ENCODE measurements at regions not wholly inside any gene's neighbourhood (a gene's known extent, or its start where the extent isn't known, plus 50 kb on each side); places are given as distances from the start of the nearest gene placed in this dataset.

DNA sequence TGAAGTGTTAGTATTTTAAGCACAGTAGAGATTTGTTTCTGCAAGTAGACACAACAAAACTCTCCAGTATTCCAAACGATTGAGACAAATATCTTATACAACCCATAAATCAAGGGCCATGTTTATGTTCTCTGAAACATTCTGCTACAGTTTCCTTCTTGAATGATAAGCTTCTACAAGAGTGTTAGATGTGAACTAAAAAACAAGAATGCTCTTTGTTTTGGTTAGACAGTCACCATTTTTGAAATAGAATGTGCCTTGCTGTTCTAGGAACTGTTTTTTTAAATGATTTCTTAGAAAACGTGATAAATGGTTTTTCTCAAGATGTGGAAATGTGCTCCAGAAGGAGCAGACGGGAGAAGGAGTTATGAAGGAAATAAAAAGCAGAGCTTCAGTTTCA, 1656.3 kb upstream of the FLRT2 start:
- no peak for TF ChIP-seq ELF4 (IDR thresholded peaks at IDR 0.05)
- no peak for TF ChIP-seq SP1 (IDR thresholded peaks at IDR 0.05)
- no peak for TF ChIP-seq SUZ12 (IDR thresholded peaks at IDR 0.05)
- no peak for TF ChIP-seq FOXM1 (IDR thresholded peaks at IDR 0.05; ENCODE audit: borderline replicate concordance)
- TF ChIP-seq CTBP1 (IDR thresholded peaks at IDR 0.05; ENCODE audit: borderline replicate concordance) = no peak
- TF ChIP-seq BHLHE40 (IDR thresholded peaks at IDR 0.05; ENCODE audit: borderline replicate concordance) = no peak
- TF ChIP-seq HDGF (IDR thresholded peaks at IDR 0.05; ENCODE audit: borderline replicate concordance) = no peak
- TF ChIP-seq ARNT (IDR thresholded peaks at IDR 0.05) = no peak
